Caki2 (cell line): ENCODE measurements at regions not wholly inside any gene's neighbourhood (a gene's known extent, or its start where the extent isn't known, plus 50 kb on each side); places are given as distances from the start of the nearest gene placed in this dataset.
"Not testable (repeated sequence)": the region's sequence is repeated elsewhere in the genome, so short reads cannot be mapped to it uniquely, and the experiment has no call there.

ENCODE experiments used
- DNase-seq: peaks from one replicate; pipeline ENCODE4 v3.0.0-alpha.2; 2015; ENCODE audit warnings: low read depth
- in situ Hi-C: cut with HindIII; loops from 2 replicates; pipeline ENCODE4 v1.10.0; 2016; ENCODE audit warnings: low sequenced_read_pairs, low pct_unique_long_range_greater_than_20kb, mixed read lengths

DNA sequence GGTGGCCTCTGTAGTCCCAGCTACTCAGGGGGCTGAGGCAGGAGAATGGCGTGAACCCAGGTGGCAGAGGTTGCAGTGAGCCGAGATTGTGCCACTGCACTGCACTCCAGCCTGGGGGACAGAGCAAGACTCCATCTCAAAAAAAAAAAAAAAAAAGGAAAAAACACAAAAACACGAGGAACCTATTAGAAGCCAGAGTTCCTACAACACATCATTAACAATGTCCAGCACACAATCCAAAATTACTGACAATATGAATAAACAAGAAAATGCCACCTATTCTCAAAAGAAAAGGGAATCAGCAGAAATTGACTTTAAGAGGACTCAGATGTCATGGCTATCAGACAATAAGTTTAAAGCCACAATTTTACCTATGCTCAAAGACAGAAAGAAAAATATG lies 57.3 kb upstream of the HS3ST3A1 start:
- in situ Hi-C loops, DNase-seq: not testable (repeated sequence)

DNA sequence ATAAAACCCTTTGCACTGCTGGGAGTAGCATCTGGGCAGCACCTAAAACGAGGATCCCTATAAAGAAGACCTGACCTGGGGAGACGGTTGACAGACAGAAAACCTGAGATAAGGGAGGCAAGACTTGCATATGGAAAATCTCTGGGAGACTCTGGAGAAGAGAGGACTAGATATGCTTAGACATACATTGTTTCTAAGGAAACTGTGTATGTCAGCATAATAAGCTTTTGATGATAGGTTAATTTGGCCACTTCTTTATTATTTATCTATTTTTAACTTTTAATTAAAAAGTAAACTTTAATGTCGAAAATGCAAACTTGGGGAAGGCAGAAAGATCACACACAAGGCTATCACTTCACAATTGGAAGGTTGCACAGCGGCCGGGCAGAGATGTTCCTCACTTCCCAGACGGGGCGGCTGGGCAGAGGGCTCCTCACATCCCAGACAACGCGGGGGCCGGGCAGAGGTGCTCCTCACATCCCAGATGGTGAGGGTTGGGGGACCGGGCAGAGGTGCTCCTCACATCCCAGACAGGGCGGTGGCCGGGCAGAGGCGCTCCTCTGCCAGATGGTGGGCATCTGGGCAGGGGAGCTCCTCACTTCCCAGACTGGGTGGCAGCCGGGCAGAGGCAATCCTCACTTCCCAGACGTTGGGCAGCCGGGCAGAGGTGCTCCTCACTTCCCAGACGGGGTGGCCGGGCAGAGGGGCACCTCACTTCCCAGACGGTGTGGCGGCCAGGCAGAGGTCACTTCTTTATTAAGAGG lies 64.3 kb upstream of the HS3ST3A1 start:
- in situ Hi-C loops = no loop called here
- DNase-seq = no peak

- DNase-seq = no peak
- in situ Hi-C loops = no loop called here
Observed at GRCh38 chr17:13671341-13671740, 69.6 kb upstream of the HS3ST3A1 start.

GRCh38 chr17:13671771-13672170 lies 70.0 kb upstream of the HS3ST3A1 start:
- no peak for DNase-seq
- in situ Hi-C loops = no loop called here

DNA sequence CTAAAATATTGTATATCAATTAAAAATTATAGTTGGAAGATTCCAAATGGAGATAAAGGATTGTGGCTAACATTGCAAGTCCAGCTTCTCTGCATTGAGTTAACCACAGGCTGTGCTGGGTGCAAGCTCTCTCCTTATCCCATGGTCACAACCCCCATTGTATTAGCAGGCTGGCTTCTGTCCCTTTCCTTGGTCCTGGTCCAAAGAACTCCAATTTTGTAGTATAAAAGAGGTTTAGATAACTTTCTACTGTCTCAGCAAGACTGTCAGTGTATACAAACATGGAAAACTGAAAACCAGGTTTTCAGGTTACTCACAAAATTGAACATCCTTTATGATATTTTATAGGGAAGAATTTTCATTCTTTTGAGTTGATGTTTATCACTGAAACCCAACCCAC lies 76.6 kb upstream of the HS3ST3A1 start:
- DNase-seq = no peak
- in situ Hi-C loops = no loop called here

DNA sequence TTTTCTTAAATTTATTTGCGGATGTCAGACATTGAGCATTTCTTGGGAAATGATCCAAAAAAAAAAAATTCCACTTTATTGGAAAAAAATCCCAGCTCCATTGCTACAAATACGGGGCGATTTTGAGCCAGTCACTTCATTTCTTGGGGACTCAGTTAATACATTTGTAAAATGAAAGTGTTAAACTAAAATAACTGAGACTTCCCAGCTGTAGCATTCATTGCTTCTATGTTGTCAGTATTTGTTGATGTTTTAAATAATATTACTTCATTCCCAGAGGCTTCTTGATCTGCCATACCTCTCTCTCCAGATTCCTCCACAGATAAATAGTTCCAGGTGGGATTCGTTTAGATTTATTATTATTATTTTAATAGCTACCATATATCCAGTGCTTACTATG lies 77.1 kb upstream of the HS3ST3A1 start:
- DNase-seq = no peak
- in situ Hi-C loops = no loop called here

- DNase-seq = no peak
- in situ Hi-C loops = no loop called here
Observed at GRCh38 chr17:13688716-13689115, 87.0 kb upstream of the HS3ST3A1 start.

- in situ Hi-C loops = no loop called here
- no peak for DNase-seq
Observed at GRCh38 chr17:13690806-13691205, 89.1 kb upstream of the HS3ST3A1 start.

DNA sequence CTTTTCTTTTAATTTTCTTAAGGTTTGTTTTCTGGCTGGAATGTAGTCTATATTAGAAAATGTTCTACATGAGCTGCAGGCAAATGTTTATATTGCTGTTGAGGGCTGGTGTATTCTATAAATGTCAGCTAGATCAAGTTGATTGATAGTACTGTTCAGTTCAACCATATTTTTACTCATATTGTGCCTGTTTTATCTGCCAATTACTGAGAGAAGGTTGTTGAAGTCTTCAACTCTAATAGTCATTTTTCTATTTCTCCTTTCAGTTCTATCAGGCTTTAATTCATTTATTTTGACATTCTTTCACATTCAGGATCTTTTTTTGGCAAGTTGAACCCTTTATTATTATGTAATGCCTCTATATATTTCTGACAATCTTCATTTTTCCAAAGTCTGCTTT lies 93.2 kb upstream of the HS3ST3A1 start:
- in situ Hi-C loops = no loop called here
- DNase-seq = no peak

- DNase-seq = no peak
- in situ Hi-C loops = no loop called here
Observed at GRCh38 chr17:13698832-13699231, 97.1 kb upstream of the HS3ST3A1 start.

DNA sequence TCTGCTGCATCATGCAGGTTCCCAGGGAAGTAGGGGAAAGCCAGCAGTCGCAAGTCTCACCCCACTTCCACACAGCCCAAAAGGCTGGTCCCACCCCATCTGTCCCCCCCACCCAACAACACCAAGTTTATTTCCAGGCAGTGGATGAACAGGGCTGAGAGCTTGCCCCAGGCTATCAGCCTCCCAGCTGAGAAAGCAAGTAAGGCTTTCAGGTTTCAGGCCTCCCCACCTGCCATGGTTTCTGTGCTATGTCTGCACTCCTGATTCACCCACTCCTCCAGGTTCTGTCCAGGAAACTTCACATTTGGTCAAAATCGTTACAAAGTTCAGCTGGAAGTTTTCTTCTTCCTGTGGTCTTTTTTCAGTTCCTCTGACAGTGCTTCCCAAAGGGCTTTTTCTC lies 97.5 kb upstream of the HS3ST3A1 start:
- in situ Hi-C loops = no loop called here

DNA sequence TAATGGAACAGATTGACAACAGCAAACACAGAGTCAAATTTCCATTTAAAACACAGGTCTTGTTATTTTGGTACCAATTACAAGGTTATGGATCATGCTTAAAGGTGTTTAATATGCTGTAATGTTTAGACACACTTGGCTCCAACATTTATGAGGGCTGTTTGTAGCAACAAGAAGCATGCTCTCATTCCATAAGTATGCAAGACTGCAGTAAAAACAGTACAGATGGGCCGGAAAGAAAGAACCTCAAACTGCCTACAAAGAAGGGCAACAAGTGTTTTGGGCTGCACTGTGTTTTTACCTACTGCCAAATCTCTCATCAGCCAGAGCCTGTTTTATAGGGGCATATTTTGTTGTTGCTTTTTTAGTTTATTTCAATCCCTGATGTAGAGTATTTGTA lies 100.5 kb upstream of the HS3ST3A1 start:
- in situ Hi-C loops = no loop called here
- DNase-seq = no peak

More for the DNA sequence above, 97.5 kb upstream of the HS3ST3A1 start:
- no peak for DNase-seq

DNA sequence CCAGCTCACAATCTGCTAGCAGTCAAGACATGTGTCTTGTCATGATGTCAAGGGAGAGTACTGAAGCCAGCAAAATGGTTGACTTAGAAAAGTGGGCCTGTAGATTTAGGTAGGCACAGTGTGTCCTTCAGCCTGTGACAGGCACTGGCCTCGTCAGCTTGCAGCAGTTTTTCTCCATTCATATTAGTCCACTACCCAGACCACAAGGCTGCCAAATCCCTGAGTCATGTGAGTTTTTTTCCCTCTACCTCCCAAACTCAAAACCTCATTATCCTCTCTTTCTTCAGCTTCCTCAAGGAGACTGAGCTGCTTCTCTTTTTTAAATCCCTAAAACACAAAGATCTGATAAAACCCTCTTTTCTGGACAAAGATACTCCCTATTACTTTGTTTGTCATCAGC lies 102.6 kb upstream of the HS3ST3A1 start:
- no peak for DNase-seq
- in situ Hi-C loops = no loop called here

GRCh38 chr17:13705221-13705620 lies 103.5 kb upstream of the HS3ST3A1 start:
- in situ Hi-C loops = no loop called here
- no peak for DNase-seq

- in situ Hi-C loops = no loop called here
- no peak for DNase-seq
Observed at GRCh38 chr17:13721705-13722104, 120.0 kb upstream of the HS3ST3A1 start.

DNA sequence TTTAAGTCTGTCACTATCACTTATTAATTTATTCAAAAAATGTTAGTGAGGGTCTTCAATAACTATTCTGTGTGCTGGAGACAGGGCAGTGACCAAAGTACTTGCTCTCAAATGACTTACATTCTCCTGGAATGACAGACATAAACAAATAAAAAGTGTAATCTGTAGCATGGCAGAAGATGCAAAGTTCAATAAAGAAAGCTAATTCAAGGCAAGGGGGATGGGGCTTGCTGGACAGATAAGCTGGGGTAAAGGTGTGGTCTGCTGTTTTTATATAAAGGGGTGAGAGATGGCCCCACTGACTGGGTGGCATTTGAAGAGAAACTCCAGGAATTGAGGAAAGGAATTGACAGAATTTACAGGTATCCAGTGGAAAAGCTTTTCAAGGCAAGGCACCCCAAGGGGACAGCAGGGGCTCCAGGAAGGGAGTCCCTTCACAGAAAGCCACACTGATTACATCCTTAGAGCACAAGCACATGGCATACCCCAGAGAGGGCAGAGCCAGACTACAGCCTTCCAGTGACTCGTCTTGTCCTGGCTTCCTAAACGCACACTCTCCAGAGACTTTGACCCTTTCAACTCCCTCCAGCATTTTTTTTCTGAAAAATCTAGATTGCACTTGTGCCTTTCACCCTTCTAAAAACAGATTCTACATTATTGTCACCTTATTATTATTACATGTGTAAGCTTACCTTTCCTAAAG lies 123.7 kb upstream of the HS3ST3A1 start:
- in situ Hi-C loops = no loop called here

DNA sequence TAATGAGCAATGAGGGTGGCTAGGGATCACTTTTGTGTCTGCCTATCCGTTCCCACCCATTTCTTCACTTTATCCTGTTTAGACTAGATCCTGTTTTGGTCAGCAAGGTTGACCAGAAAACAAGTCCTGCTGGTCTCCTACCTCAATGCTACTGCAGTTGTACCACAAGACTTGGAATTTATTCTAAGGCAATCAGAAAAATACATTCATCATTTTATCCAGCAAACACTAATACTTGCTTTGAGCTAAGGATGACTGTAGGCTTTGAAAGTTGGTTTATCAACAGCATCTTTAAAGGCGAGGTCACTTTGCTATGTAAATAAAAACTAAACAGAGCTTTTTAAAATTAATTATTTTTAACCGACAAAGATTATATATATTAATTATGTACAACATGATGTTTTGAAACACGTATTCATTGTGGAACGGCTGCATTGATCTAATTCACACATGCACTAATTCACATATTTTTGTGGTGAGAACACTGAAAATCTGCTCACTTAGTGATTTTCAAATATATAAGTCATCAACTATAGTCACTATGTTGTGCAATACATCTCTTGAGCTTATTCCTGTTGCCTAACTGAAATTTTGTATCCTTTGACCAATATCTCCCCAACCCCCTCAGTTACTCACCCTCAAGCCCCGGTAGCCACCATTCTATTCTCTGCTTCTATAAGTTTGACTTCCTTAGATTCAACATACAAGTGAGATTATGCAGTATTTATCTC lies 125.9 kb upstream of the HS3ST3A1 start:
- no peak for DNase-seq
- in situ Hi-C loops = no loop called here

More for the DNA sequence above, 123.7 kb upstream of the HS3ST3A1 start:
- DNase-seq = peak; percentile 6

DNA sequence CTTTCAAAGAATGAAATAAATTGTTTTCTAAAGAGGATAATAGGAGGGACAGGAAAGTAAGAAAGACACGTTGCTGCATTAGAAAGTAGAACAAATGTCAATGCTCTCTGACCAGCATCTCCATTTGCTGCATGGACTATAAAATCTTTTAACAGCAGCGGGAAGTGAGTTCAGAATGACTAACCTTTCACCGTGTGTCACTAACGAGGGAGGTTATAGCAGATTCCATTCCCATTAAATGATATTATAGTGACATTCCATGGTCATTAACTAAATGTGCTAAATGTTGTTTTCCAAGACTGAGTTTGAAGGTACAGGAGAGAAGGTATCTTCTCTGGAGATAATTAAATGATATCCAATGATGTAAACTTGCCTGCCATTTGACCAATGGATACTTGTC lies 127.1 kb upstream of the HS3ST3A1 start:
- peak; percentile 12 for DNase-seq
- in situ Hi-C loops = no loop called here

DNA sequence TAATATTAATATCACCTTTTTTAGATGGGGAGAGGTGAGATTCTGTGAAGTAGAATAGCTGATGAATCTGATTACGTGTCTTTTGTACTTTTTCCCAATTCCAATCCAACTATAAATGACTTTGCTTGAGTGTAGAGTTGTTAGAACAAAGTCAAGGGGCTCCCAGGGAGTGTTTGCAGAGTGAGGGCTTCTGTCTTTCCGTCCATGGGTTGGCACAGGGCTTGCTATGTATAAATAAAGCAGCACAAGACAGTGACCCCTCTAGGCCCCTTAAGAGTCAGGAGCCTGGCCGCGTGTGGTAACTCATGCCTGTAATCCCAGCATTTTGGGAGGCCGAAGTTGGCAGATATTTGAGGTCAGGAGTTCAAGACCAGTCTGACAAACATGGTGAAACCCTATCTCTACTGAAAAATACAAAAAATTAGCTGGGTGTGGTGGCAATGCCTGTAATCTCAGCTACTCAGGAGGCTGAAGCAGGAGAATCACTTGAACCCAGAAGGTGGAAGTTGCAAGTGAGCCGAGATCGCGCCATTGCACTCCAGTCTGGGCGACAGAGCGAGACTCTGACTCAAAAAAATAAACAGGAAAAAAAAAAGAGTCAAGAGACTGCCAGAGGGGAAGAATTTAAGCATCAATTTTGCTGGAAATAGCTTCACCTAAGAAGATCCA lies 127.9 kb upstream of the HS3ST3A1 start:
- DNase-seq = peak; percentile 4
- in situ Hi-C loops = no loop called here
